ENCODE measurements at regions not wholly inside any gene's neighbourhood (a gene's known extent, or its start where the extent isn't known, plus 50 kb on each side); places are given as distances from the start of the nearest gene placed in this dataset.
"Not testable (repeated sequence)": the region's sequence is repeated elsewhere in the genome, so short reads cannot be mapped to it uniquely, and the experiment has no call there.

GRCh38 chr21:10431995-10432394 is 89.4 kb upstream of the TPTE start:
- TF ChIP-seq, protein P1, sequence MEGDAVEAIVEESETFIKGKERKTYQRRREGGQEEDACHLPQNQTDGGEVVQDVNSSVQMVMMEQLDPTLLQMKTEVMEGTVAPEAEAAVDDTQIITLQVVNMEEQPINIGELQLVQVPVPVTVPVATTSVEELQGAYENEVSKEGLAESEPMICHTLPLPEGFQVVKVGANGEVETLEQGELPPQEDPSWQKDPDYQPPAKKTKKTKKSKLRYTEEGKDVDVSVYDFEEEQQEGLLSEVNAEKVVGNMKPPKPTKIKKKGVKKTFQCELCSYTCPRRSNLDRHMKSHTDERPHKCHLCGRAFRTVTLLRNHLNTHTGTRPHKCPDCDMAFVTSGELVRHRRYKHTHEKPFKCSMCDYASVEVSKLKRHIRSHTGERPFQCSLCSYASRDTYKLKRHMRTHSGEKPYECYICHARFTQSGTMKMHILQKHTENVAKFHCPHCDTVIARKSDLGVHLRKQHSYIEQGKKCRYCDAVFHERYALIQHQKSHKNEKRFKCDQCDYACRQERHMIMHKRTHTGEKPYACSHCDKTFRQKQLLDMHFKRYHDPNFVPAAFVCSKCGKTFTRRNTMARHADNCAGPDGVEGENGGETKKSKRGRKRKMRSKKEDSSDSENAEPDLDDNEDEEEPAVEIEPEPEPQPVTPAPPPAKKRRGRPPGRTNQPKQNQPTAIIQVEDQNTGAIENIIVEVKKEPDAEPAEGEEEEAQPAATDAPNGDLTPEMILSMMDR (conservative IDR thresholded peaks at IDR 0.05; ENCODE audit: low read length), result not testable (repeated sequence)
- TF ChIP-seq EZH2phosphoT487 (IDR thresholded peaks at IDR 0.05; ENCODE audit: borderline replicate concordance, low read depth, low read length), result not testable (repeated sequence)

Measured in OCI-LY7 (cell line).